ENCODE measurements at regions not wholly inside any gene's neighbourhood (a gene's known extent, or its start where the extent isn't known, plus 50 kb on each side); places are given as distances from the start of the nearest gene placed in this dataset.

- DNase-seq (ENCODE audit: low read depth, low spot score) = no peak
- no peak for ATAC-seq
- H3K4me3 ChIP-seq (replicated peaks in 1 of 2; ENCODE audit: low read depth in 1 of 2, low read length in 2 of 2) = no peak overlapping the region
- BruUV-seq (replicated peaks) = no TSS peak
- no peaks in the 10 kb centered on the region for H4K20me1 ChIP-seq (ENCODE audit: insufficient read depth)
- ChIA-PET CTCF (no interaction called here), POLR2A (no interaction called here), RAD21 (ENCODE audit: low non-redundant PET in 1 of 2, low total read pairs in 2 of 2, uncharacterized antibody in 2 of 2, unreplicated experiment in 2 of 2) (no interaction called here)
- no peaks in the 10 kb centered on the region for H3K79me2 ChIP-seq (ENCODE audit: insufficient read depth, low read length)
- H3K4me2 ChIP-seq (ENCODE audit: low read length) = no peak overlapping the region
- intact Hi-C loops (cut with micrococcal nuclease) = no loop called here
- no peaks in the 10 kb centered on the region for H3K27me3 ChIP-seq (ENCODE audit: insufficient read depth, low read length)
- H3K9me2 ChIP-seq (ENCODE audit: insufficient read depth) = no peaks in the 10 kb centered on the region
- no peak overlapping the region for H3K27ac ChIP-seq (ENCODE audit: low read depth, low read length)
- peaks cover 5 to 11% of the 10 kb centered on the region in 2 experiments; a peak in 1 of 4 replicates for H3K4me1 ChIP-seq (ENCODE audit: control insufficient read depth in 1 of 2, insufficient read depth in 2 of 2, low read length in 2 of 2)
- no peak overlapping the region for H3K9ac ChIP-seq (ENCODE audit: low read length)
- no peaks in the 10 kb centered on the region for H3K9me3 ChIP-seq (ENCODE audit: control insufficient read depth in 1 of 2, insufficient read depth in 1 of 2, low read depth in 1 of 2, low read length in 2 of 2)
- TF ChIP-seq YY1 (IDR thresholded peaks at IDR 0.05; ENCODE audit: extremely low read depth, insufficient replicate concordance, low read depth, low read length) (no peak), SP1 (IDR thresholded peaks at IDR 0.05; ENCODE audit: low read depth) (no peak), SRF (IDR thresholded peaks at IDR 0.05; ENCODE audit: low read depth) (no peak), ZFX (IDR thresholded peaks at IDR 0.05) (no peak), REST (IDR thresholded peaks at IDR 0.05; ENCODE audit: low read depth) (no peak), CBX3 (IDR thresholded peaks at IDR 0.05; ENCODE audit: low read depth) (no peak), ZNF274 (IDR thresholded peaks at IDR 0.05; ENCODE audit: low read depth, low read length) (no peak), SIN3A (IDR thresholded peaks at IDR 0.05; ENCODE audit: low read depth) (no peak), FOSL1 (IDR thresholded peaks at IDR 0.05; ENCODE audit: low read depth) (no peak), CTCF (IDR thresholded peaks at IDR 0.05 in 2 of 3, conservative IDR thresholded peaks at IDR 0.05 in 1 of 3; ENCODE audit: borderline replicate concordance in 1 of 3, insufficient read depth in 1 of 3, low read depth in 2 of 3, low read length in 2 of 3) (no peak)
- H2AFZ ChIP-seq (ENCODE audit: low read depth, low read length, poor library complexity, severe bottlenecking) = no peak overlapping the region
- no peaks in the 10 kb centered on the region for H3K36me3 ChIP-seq (ENCODE audit: control insufficient read depth in 1 of 2, insufficient read depth in 2 of 2, low read length in 2 of 2)
These were observed 160.4 kb downstream of the UACA start for GRCh38 chr15:70602834-70603560.
